Esophagus muscularis mucosa (tissue), 3 donors: ENCODE measurements at regions not wholly inside any gene's neighbourhood (a gene's known extent, or its start where the extent isn't known, plus 50 kb on each side); places are given as distances from the start of the nearest gene placed in this dataset.

ENCODE experiments used
- CTCF ChIP-seq, 3 experiments: fragments of 200-600 bp in 2 of 3; fragments of 450-650 bp in 1 of 3; sonication (generic) in 2 of 3; IDR thresholded peaks; one replicate each; pipeline ENCODE4 v1.5.1; 2017 to 2019; ENCODE audit warnings: antibody characterized with exemption in 3 of 3, mild to moderate bottlenecking in 2 of 3, moderate library complexity in 1 of 3
- POLR2A ChIP-seq: fragments of 450-650 bp; IDR thresholded peaks from one replicate; pipeline ENCODE4 v1.6.1; 2017; ENCODE audit warnings: antibody characterized with exemption, moderate library complexity, mild to moderate bottlenecking, low read depth

- TF ChIP-seq CTCF (IDR thresholded peaks at IDR 0.05) (no peak), POLR2A (no peak)
Observed at GRCh38 chr3:22526266-22526837, 676.8 kb upstream of the UBE2E2 start.
